ENCODE measurements at regions not wholly inside any gene's neighbourhood (a gene's known extent, or its start where the extent isn't known, plus 50 kb on each side); places are given as distances from the start of the nearest gene placed in this dataset.
A peak's percentile ranks its signal among the peaks of the same experiment; 100 is the strongest.
"Not testable (repeated sequence)": the region's sequence is repeated elsewhere in the genome, so short reads cannot be mapped to it uniquely, and the experiment has no call there.

DNA sequence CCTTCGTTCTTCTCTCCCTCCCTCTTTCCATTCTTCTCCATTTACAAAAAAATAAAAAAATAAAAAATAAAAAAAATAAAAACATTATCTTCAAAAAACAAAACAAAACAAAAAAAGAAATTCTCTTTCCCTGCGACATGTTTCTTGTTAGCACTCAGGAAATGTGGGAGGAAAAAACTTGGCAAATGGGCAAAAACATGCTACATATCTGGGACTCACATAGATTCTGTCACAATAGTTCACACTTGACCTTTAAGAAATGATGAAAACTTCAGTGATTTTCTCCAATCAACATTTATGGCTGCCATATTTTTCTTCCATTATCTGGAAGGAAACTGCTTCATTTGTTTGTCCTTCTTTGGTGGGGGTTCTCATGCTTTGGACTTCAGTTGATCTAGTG is 109.3 kb downstream of the PRKAB2 start:
- ATAC-seq, result no peak
- DNase-seq, result no peak

DNA sequence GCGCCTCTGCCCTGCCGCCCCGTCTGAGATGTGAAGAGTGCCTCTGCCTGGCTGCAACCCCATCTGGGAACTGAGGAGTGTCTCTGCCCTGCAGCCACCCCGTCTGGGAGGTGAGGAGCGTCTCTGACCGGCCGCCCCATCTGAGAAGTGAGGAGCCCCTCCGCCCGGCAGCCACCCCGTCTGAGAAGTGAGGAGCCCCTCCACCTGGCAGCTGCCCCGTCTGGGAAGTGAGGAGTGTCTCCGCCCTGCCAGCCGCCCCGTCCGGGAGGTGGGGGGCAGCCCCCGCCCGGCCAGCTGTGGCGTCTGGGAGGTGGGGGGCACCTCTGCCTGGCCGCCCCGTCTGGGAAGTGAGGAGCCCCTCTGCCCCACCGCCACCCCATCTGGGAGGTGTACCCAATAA is 110.4 kb downstream of the PRKAB2 start:
- not testable (repeated sequence) for DNase-seq, ATAC-seq

DNA sequence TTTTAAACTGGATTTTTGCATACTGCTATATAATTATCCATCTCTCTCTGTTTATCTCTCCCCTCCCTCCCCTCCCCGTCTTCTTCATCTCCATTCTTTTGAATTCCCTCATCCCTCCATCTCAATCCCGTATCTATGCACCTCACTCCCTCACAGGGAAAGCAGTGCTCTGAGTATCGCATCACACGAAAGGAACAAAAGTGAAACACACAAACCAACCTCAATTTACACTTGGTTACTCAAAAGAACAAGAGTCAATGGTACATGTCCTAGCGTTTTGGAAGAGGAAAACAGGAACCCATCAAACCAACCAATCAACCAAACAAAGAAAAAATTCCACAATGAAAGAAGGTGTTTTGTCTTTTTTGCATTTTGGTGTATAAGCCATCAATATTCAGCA is 115.1 kb downstream of the NBPF12 start:
- DNase-seq (no peak), ATAC-seq (no peak)

GRCh38 chr1:147052677-147053076 is 114.6 kb downstream of the NBPF12 start:
- DNase-seq, result no peak
- no peak for ATAC-seq

DNA sequence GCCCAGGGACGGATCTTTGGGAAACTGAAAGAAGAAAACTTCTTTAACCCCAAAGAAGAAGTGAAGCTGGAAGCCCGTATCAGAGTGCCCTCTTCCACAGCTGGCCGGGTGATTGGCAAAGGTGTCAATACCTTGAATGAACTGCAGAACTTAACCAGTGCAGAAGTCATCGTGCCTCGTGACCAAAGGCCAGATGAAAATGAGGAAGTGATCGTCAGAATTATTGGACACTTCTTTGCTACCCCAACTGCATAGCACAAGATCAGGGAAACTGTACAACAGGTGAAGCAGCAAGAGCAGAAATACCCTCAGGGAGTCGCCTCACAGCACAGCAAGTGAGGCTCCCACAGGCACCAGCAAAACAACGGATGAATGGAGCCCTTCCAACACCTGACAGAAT is 114.0 kb downstream of the NBPF12 start:
- DNase-seq (no peak), ATAC-seq (no peak)

DNA sequence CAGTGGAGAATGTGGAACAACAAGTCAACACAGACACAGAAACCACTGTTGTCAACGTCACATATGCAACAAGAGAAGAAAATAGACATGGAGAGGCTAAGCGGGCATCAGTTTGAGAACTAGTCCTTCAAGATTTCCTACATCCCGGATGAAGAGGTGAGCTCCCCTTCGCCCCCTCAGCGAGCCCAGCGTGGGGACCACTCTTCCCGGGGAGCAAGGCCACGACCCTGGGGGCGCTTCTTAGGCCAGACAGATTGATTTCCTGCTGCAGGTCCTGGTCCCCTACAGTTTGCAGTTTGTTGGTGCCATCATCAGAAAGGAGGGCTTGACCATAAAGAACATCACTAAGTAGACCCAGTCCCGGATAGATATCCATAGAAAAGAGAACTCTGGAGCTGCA is 113.0 kb downstream of the NBPF12 start:
- DNase-seq, result no peak
- ATAC-seq, result no peak

DNA sequence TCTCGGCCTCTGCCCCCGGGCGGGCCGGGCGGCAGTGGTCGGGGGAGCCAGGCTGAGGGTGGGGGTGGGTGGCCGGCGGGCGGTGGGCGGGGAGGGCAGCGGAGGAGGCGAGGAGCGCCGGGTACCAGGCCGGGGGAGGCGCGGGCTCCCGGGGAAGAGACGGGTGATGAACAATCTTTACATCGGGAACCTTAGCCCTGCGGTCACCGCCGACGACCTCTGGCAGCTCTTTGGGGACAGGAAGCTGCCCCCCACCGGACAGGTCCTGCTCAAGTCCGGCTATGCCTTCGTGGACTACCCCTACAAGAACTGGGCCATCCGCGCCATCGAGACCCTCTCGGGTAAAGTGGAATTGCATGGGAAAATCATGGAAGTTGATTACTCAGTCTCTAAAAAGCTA is 112.5 kb downstream of the NBPF12 start:
- ATAC-seq (no peak), DNase-seq (no peak)

GRCh38 chr1:147046863-147047394 is 108.8 kb downstream of the NBPF12 start:
- DNase-seq, result not testable (repeated sequence)
- peak; percentile 61 for ATAC-seq

GRCh38 chr1:147046189-147046862 is 108.2 kb downstream of the NBPF12 start:
- peak; percentile 71 for ATAC-seq
- no peak for DNase-seq
